COLO668 (cell line): ENCODE measurements at regions not wholly inside any gene's neighbourhood (a gene's known extent, or its start where the extent isn't known, plus 50 kb on each side); places are given as distances from the start of the nearest gene placed in this dataset.
"Not testable (repeated sequence)": the region's sequence is repeated elsewhere in the genome, so short reads cannot be mapped to it uniquely, and the experiment has no call there.

ENCODE experiments used
- DNase-seq: peaks from one replicate; lab custom pipeline; 2025; ENCODE audit not compliant: unreplicated experiment; lab: John Stamatoyannopoulos, UW

DNA sequence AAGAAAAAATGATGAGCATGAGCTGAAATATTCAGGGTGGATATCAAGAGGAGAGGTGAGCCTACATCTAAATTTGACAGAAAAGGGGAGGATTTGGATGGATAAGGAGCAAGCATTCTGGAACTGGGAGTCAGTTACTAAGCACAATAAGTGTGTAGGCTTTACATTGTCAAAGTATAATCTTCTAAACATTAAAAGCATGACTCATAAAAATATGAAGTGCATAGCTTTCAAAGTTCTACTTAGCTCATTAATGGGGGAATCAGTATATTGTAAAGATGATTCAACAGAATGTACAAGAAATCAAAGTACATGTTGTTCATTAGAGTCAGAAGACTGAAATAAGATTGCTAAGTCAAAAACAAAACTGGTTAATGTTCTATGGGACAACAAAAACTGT, 248.0 kb upstream of the GAS1 start:
- DNase-seq = no peak

GRCh38 chr9:87197349-87198130, 250.2 kb upstream of the GAS1 start:
- DNase-seq = no peak

GRCh38 chr9:87198716-87199115, 251.4 kb upstream of the GAS1 start:
- no peak for DNase-seq

DNA sequence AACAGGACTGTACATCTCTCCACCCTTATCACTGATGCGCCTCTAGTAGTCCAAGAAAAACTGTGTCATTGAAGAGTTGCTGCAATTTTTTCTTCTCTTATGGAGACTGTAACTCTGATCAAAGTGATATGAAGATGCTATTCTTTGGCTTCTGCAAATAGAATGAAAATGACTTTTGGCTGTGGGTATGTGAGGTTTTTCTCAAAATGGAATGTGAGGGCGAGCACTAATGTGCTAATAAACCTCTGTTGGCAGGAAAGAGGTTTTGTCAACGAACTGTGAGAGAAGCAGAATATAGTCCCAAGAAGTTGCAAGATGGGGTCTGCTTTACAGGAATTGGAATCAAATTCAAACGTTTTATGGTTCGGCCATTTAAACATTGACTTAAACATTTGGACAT, 252.0 kb upstream of the GAS1 start:
- DNase-seq = no peak

DNA sequence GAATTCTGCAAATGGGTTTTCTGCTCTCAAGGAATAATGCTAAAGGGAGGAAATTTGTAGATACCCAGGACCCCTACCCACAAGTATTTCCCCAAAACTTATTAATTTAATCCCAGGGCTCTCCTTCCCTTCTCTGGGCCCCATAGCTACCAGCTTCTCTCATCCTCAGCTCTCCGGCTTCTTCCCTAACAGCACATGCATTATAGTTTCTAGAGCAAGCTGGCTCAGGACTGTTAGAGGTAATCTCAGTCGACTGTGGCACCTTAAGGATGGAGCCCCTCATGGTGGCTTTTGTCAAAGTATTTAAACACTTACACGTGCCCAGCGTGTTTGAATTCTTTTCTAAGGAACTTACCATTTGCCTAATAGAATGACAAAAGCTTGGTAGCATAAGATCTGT, 252.5 kb upstream of the GAS1 start:
- no peak for DNase-seq

DNA sequence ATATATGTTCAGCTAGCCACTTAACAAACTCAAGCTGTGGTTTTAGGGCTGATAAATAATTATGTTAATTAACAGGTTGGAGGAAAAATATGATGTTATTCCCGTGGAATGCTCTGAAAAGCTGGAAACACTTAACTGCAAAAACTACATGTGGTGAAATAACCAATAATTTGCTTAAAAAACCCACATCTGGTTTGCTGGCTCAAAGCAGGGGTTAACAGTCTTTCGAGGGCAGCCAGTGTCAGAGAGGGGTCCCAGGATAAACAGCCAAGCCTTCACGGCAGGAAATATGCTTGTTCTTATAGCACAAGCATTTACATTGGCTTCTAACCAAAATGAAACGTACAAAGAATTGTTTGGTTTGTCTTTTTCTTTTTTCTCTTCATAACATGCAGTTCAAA, 254.0 kb upstream of the GAS1 start:
- no peak for DNase-seq

GRCh38 chr9:87206064-87206661, 258.9 kb upstream of the GAS1 start:
- DNase-seq = no peak

DNA sequence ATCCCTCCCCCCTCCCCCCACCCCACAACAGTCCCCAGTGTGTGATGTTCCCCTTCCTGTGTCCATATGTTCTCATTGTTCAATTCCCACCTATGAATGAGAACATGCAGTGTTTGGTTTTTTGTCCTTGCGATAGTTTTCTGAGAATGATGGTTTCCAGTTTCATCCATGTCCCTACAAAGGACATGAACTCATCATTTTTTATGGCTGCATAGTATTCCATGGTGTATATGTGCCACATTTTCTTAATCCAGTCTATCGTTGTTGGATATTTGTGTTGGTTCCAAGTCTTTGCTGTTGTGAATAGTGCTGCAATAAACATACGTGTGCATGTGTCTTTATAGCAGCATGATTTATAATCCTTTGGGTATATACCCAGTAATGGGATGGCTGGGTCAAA, 263.4 kb upstream of the GAS1 start:
- DNase-seq = not testable (repeated sequence)

- DNase-seq = no peak
Observed at GRCh38 chr9:87211669-87212068, 264.4 kb upstream of the GAS1 start.

GRCh38 chr9:87212605-87213021, 265.3 kb upstream of the GAS1 start:
- DNase-seq = no peak

DNA sequence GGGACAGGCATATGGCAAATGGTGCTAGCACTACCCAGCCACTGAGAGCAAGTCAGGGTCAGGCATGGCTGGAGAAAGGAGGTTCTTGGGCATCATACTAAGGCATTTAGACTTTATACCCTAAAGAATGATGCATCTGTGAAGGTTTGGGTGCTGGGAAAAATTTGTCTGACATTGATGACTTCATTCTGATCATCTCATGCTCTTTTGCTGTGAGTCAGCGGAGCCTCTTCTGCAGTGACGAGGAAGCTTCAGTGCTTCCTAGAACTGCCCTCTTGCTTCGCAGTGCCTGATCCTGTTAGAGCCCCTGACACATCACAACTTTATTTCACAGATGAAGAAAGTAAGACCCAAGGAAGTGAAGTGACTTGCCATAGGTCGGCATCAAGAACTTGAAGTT, 266.6 kb upstream of the GAS1 start:
- DNase-seq = no peak

DNA sequence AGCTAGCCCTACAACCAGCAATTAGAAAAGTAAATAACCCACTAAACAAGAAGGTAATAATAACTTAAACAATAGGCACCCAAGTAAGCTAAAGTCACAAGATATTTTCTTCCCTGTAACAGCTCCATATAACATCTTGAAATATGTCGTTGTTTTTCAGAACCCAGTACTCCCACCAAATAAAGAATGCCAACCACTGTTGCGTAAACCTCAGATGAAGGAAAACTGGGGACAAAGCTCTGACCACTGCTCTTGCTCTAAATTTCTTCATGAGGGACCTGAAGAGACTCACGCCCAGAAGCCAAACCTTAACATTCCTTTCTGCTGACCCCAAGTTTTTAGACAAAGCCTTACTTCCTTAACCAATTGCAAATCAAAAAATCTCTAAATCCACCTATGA, 267.7 kb upstream of the GAS1 start:
- no peak for DNase-seq

DNA sequence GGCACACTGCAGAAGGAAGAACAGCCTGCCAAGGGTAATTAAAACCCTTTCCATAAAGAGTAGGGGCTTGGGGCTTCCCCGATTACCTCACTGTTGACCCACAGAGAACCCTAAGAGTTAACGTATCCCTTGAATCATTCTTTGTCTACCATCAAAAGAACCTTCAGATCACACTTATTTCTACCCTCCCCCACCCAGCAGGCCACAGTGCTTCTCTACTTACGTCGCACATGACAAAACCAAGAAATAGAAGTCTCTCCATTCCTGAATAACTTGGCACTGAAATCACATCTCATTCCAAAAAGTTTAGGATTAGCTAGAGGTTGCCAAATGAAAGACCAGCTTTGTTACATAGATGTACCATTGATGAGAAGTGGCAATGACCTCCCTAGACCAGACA, 268.7 kb upstream of the GAS1 start:
- DNase-seq = no peak

DNA sequence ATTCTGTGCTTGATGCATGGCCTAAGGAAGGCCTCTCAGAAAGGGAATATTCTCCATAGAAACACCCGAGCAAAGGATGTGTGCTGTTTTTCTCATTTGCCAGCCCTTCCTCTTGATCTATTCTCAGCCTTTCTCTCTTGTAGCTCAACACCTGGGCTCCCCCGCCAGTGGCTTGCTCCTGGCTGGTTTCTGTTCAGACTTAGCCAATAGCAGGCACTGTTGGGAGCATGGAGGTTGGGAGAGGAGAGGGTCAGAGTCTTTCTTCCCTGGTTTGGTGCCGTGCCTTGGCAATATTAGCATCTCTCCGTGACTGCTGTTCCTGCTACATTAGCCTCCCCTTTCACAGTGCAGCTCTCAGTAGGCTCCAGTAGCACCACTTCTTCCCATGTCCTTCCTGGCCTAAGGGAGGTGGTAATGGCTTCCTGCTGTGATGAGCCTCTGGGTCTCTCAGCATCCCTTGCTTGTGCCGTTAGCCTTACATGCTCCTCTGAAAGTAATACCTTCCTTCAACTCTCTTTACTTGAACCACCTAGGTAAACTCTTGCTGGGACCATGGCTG, 269.7 kb upstream of the GAS1 start:
- DNase-seq = no peak

DNA sequence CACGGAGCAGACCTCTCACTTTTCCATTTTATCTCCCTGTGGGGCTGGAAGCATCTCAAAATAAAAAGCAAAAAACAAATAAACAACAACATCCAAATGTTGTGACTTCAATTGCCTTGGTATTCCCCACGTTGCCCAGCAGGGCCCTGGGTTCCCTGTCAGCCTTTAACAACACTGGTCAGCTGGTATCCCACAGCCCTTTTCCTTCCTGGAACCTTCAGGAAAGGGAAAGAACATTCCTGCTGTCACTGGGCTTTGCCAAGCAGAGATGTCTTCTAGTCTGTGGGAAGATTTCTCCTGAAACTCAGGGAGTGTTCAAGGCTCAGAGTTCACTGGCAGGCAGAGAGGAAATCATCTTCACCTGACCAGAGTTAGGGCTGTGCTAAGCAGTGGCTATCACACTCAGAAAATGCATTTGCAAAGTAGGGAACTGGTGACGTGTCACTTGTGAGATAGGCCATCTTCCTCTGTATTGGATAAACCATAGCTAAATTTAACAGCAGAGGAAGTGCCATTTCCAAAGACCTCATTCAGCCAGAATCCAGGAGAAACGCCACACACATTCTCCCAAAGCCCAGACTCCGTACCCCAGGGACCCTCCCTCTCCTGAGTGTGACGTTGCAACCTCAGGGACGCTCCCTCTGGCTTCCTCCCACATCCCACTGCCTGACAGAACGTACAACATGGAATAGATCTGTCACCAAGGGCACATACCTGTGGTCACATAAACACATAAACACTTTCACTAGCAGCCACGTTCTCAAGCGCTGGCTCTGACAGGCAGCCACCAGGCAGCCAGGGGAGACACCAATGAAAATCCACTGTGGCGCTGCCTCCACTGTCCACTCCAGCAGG, 274.0 kb upstream of the DAPK1 start:
- no peak for DNase-seq

GRCh38 chr9:87226896-87227295, 270.8 kb upstream of the DAPK1 start:
- DNase-seq = no peak

DNA sequence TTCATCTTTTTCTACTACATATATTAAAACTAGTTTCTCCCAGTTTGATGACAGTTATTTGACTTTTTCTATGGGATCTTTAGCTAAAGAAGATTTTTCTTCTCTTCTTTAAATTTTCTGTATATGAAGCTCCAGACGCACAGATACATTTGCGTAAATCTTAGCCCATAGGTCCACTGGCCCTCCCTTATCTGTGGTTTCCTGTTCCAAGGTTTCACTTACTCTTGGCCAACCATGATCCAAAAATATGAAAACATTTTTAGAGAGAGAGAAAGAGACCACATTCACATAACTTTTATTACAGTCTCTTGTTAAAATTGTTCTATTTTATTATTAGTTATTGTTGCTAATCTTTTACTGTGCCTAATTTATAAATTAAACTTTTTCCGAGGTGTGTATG, 270.2 kb upstream of the DAPK1 start:
- no peak for DNase-seq

DNA sequence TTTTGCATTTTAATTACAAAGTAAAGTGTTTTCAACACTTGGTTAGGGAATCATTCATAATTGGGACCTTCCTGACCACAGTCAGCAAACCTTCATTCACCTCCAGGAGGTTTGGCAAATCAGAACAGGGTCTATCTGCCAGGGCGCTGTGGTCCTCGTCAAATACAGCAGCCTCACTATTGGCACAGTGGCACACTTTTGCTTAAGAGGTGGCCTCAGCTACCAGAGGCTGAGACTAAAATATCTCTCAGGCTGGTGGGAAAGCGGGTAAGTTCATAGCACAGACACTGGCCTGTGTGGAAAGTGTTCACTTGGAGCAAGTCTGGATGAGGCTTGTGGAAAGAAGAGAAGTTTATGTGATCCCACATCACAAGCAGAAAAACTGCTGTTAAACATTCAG, 268.6 kb upstream of the DAPK1 start:
- no peak for DNase-seq

GRCh38 chr9:87233431-87233830, 264.2 kb upstream of the DAPK1 start:
- DNase-seq = no peak

GRCh38 chr9:87233899-87234455, 263.7 kb upstream of the DAPK1 start:
- no peak for DNase-seq

DNA sequence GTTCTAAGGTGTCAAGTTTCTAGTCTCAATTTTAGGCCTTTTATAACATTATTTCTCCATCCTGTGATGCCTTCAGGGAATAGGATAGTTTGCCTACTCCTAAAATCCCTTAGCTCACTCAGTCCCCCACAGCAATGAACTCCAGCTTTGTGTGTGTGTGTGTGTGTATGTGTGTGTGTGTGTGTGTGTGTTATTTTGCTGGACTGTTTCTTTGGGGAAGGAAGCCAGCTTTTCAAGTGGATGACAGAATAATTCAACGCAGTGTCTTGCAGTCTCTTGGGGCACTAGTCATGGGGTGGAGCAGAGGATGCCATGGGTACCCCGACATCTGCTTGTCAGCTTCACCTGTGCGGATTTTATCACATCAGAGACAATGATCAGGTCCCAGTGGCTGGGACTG, 262.8 kb upstream of the DAPK1 start:
- no peak for DNase-seq
